ENCODE measurements at regions not wholly inside any gene's neighbourhood (a gene's known extent, or its start where the extent isn't known, plus 50 kb on each side); places are given as distances from the start of the nearest gene placed in this dataset.

- DNase-seq (ENCODE audit: low read depth, low spot score) = no peak
- TF ChIP-seq, protein P1, sequence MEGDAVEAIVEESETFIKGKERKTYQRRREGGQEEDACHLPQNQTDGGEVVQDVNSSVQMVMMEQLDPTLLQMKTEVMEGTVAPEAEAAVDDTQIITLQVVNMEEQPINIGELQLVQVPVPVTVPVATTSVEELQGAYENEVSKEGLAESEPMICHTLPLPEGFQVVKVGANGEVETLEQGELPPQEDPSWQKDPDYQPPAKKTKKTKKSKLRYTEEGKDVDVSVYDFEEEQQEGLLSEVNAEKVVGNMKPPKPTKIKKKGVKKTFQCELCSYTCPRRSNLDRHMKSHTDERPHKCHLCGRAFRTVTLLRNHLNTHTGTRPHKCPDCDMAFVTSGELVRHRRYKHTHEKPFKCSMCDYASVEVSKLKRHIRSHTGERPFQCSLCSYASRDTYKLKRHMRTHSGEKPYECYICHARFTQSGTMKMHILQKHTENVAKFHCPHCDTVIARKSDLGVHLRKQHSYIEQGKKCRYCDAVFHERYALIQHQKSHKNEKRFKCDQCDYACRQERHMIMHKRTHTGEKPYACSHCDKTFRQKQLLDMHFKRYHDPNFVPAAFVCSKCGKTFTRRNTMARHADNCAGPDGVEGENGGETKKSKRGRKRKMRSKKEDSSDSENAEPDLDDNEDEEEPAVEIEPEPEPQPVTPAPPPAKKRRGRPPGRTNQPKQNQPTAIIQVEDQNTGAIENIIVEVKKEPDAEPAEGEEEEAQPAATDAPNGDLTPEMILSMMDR (IDR thresholded peaks at IDR 0.05; ENCODE audit: low read depth, low read length) = no peak
- CTCF ChIA-PET = no interaction called here
- POLR2A ChIA-PET = no interaction called here
- Histone ChIP-seq H3K27me3 (ENCODE audit: control insufficient read depth, insufficient read depth, low read length) (peaks cover 2% of the 10 kb centered on the region), H3K27ac (ENCODE audit: low read depth, low read length) (no peak overlapping the region), H3K9me3 (ENCODE audit: control insufficient read depth, insufficient read depth, low read length) (no peaks in the 10 kb centered on the region), H3K4me3 (ENCODE audit: low read depth, low read length) (no peak overlapping the region)
Measured at GRCh38 chr13:40456979-40457553, 209.4 kb downstream of the FOXO1 start.

DNA sequence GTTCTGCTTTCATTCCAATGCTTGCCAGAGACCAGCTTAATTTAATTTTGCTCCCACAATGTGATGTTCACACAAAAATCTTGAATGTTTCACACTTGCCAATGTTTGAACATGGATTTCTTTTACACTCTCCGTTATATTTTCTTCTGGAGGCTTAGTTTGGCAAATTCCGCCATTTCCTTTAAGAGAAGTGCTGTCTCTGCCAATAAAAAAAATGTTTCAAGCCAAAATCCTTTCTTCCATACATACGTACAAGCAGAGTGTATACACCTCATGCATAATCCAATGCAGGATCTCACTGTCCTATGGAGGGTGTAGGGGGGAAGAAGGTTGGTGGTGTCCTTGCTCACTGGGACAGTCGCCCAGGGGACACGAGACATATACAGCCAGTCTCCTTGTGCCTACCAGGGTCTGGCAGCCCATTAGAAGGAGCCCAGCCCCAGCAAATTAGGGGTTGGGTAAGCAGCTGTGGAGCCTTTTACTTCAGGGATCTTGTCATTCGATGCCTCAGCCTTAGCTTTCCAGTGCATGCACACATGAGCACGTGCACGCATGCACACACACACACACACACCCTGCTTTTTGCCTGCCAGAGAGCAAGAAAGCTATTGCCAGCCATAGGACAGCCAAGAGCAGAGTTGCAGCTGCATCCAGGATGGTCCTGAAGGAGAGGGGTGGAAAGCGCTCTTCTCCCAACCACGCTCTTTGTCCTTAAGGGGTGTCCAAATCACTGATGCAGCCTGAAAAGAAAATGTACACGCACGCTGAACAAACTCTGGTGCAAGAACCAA lies 208.3 kb downstream of the FOXO1 start:
- TF ChIP-seq, protein P1 (IDR thresholded peaks at IDR 0.05; ENCODE audit: low read depth, low read length) = no peak
- ChIA-PET POLR2A (no interaction called here), CTCF (no interaction called here)
- peaks cover 2% of the 10 kb centered on the region for H3K27me3 ChIP-seq (ENCODE audit: control insufficient read depth, insufficient read depth, low read length)
- H3K9me3 ChIP-seq (ENCODE audit: control insufficient read depth, insufficient read depth, low read length) = no peaks in the 10 kb centered on the region
- H3K4me3 ChIP-seq (ENCODE audit: low read depth, low read length) = no peak overlapping the region
- H3K27ac ChIP-seq (ENCODE audit: low read depth, low read length) = no peak overlapping the region
- no peak for DNase-seq (ENCODE audit: low read depth, low spot score)

- TF ChIP-seq, protein P1 (IDR thresholded peaks at IDR 0.05; ENCODE audit: low read depth, low read length) = no peak
- POLR2A ChIA-PET = no interaction called here
- peaks cover 2% of the 10 kb centered on the region for H3K27me3 ChIP-seq (ENCODE audit: control insufficient read depth, insufficient read depth, low read length)
- H3K27ac ChIP-seq (ENCODE audit: low read depth, low read length) = no peak overlapping the region
- CTCF ChIA-PET = no interaction called here
- H3K9me3 ChIP-seq (ENCODE audit: control insufficient read depth, insufficient read depth, low read length) = no peaks in the 10 kb centered on the region
- H3K4me3 ChIP-seq (ENCODE audit: low read depth, low read length) = no peak overlapping the region
- DNase-seq (ENCODE audit: low read depth, low spot score) = no peak
Measured at GRCh38 chr13:40458720-40458990, 207.8 kb downstream of the FOXO1 start.

GRCh38 chr13:40460116-40460515 lies 206.3 kb downstream of the FOXO1 start:
- no peaks in the 10 kb centered on the region for H3K9me3 ChIP-seq (ENCODE audit: control insufficient read depth, insufficient read depth, low read length)
- H3K4me3 ChIP-seq (ENCODE audit: low read depth, low read length) = no peak overlapping the region
- ChIA-PET CTCF (no interaction called here), POLR2A (no interaction called here)
- no peak overlapping the region for H3K27ac ChIP-seq (ENCODE audit: low read depth, low read length)
- H3K27me3 ChIP-seq (ENCODE audit: control insufficient read depth, insufficient read depth, low read length) = peaks cover 2% of the 10 kb centered on the region
- TF ChIP-seq, protein P1 (IDR thresholded peaks at IDR 0.05; ENCODE audit: low read depth, low read length) = no peak
- no peak for DNase-seq (ENCODE audit: low read depth, low spot score)

- no peak for DNase-seq (ENCODE audit: low read depth, low spot score)
- TF ChIP-seq, protein P1 (IDR thresholded peaks at IDR 0.05; ENCODE audit: low read depth, low read length) = no peak
- no peaks in the 10 kb centered on the region for H3K9me3 ChIP-seq (ENCODE audit: control insufficient read depth, insufficient read depth, low read length)
- ChIA-PET POLR2A (no interaction called here), CTCF (interaction anchor here (0.5 to 0.6 kb wide), 2 partner anchors 100 to 111 kb away, joined by 3 to 4 read pairs; no protein-coding TSS in a partner anchor)
- H3K27ac ChIP-seq (ENCODE audit: low read depth, low read length) = no peak overlapping the region
- no peak overlapping the region for H3K4me3 ChIP-seq (ENCODE audit: low read depth, low read length)
- peaks cover 2% of the 10 kb centered on the region for H3K27me3 ChIP-seq (ENCODE audit: control insufficient read depth, insufficient read depth, low read length)
Measured at GRCh38 chr13:40464337-40465014, 202.0 kb downstream of the FOXO1 start.

All from AG04450 (cell line).